ENCODE measurements at regions not wholly inside any gene's neighbourhood (a gene's known extent, or its start where the extent isn't known, plus 50 kb on each side); places are given as distances from the start of the nearest gene placed in this dataset.

DNA sequence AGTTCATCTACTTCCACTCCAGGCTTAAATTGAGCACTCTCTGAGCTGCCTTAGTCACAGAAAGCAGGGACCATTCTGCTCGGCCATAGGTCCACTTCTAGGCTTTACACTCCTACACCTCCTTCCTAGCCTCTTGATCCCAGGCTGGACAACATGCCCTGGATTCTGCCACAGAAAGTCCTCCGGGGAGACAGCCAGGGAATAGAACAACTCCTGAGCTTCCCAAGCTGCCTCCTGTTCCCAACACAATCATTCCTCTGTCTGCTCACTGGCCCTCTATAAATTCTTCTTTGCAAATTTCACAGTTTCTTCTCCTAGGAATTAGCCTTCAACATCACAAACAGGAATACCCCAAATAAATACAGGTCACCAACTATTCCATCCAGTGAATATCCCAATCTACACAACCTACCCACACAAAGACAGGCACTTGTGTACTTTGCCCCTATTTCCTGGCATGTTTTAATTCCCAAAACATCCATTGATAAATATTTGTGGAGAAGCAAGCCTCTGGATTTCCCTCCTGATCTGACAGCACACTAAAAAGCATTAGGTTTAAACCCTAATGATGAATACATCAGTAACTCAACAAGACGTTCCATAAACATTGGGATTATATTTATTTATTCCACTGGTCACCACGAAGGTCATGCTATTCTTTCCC is 125.5 kb downstream of the ENC1 start:
- TF ChIP-seq TAF1 (IDR thresholded peaks at IDR 0.05; ENCODE audit: low read depth, low read length) = no peak
- no peak for TF ChIP-seq POLR2A (IDR thresholded peaks at IDR 0.05; ENCODE audit: low read depth, low read length)
- TF ChIP-seq POLR2AphosphoS5 (IDR thresholded peaks at IDR 0.05; ENCODE audit: low read depth, low read length) = no peak
- TF ChIP-seq POU2F2 (IDR thresholded peaks at IDR 0.05; ENCODE audit: low read depth, low read length) = no peak
- TF ChIP-seq PAX5 (IDR thresholded peaks at IDR 0.05; ENCODE audit: insufficient read depth, low read length, severe bottlenecking) = no peak

Data from GM12891 (cell line).